NCI-H526 (cell line): ENCODE measurements at regions not wholly inside any gene's neighbourhood (a gene's known extent, or its start where the extent isn't known, plus 50 kb on each side); places are given as distances from the start of the nearest gene placed in this dataset.
"Not testable (repeated sequence)": the region's sequence is repeated elsewhere in the genome, so short reads cannot be mapped to it uniquely, and the experiment has no call there.

Experiments
- DNase-seq, 2 experiments: peaks; one replicate each; lab custom pipeline; 2025; lab: John Stamatoyannopoulos, UW

GRCh38 chr21:41611441-41611840 is 103.5 kb upstream of the TMPRSS2 start:
- no peak for DNase-seq

GRCh38 chr21:41610840-41611115 is 102.8 kb upstream of the TMPRSS2 start:
- not testable (repeated sequence) for DNase-seq

- DNase-seq = peak in 1 of 2 experiments; percentile 76
Measured at GRCh38 chr21:41610042-41610839, 102.3 kb upstream of the TMPRSS2 start.

GRCh38 chr21:41606706-41607105 is 98.7 kb upstream of the TMPRSS2 start:
- DNase-seq = no peak

GRCh38 chr21:41605934-41606285 is 98.0 kb upstream of the TMPRSS2 start:
- DNase-seq = no peak

- peak in 1 of 2 experiments; percentile 23 for DNase-seq
Measured at GRCh38 chr21:41605178-41605933, 97.4 kb upstream of the TMPRSS2 start.

- DNase-seq = no peak
Measured at GRCh38 chr21:41604583-41605041, 96.7 kb upstream of the TMPRSS2 start.

- DNase-seq = no peak
Measured at GRCh38 chr21:41603476-41603875, 95.5 kb upstream of the TMPRSS2 start.

GRCh38 chr21:41602531-41602930 is 94.6 kb upstream of the TMPRSS2 start:
- no peak for DNase-seq

GRCh38 chr21:41601573-41602368 is 93.8 kb upstream of the TMPRSS2 start:
- no peak for DNase-seq

- DNase-seq = no peak
Measured at GRCh38 chr21:41600961-41601572, 93.1 kb upstream of the TMPRSS2 start.

GRCh38 chr21:41600556-41600955 is 92.6 kb upstream of the TMPRSS2 start:
- no peak for DNase-seq

- DNase-seq = no peak
Measured at GRCh38 chr21:41600116-41600515, 92.2 kb upstream of the TMPRSS2 start.

GRCh38 chr21:41598561-41599431 is 90.8 kb upstream of the TMPRSS2 start:
- no peak for DNase-seq

GRCh38 chr21:41597811-41598231 is 89.9 kb upstream of the TMPRSS2 start:
- no peak for DNase-seq

GRCh38 chr21:41597227-41597626 is 89.3 kb upstream of the TMPRSS2 start:
- DNase-seq = no peak

GRCh38 chr21:41596241-41596925 is 88.4 kb upstream of the TMPRSS2 start:
- DNase-seq = no peak

GRCh38 chr21:41594268-41594667 is 86.3 kb upstream of the TMPRSS2 start:
- DNase-seq = no peak

GRCh38 chr21:41593760-41594138 is 85.8 kb upstream of the TMPRSS2 start:
- no peak for DNase-seq

- peak in 1 of 2 experiments; percentile 14 for DNase-seq
Measured at GRCh38 chr21:41593051-41593759, 85.2 kb upstream of the TMPRSS2 start.
